Esophagus squamous epithelium (tissue), 5 donors: ENCODE measurements at regions not wholly inside any gene's neighbourhood (a gene's known extent, or its start where the extent isn't known, plus 50 kb on each side); places are given as distances from the start of the nearest gene placed in this dataset.

Source experiments
- DNase-seq: peaks from one replicate; lab custom pipeline; 2025; lab: John Stamatoyannopoulos, UW
- H3K27ac ChIP-seq, 4 donors: fragments of 200-600 bp; sonication (generic); one replicate each; pipeline ENCODE4 v1.5.1; 2016 to 2019; ENCODE audit warnings: mild to moderate bottlenecking in 1 of 4
- H3K27me3 ChIP-seq, 4 donors: fragments of 200-600 bp; sonication (generic); 1 replicate in 3 of 4; 2 replicates in 1 of 4; pipeline versions ENCODE4 v1.5.1 to v1.6.0; 2017 to 2021; ENCODE audit warnings: antibody characterized with exemption in 1 of 4
- H3K36me3 ChIP-seq, 3 donors: fragments of 200-600 bp; sonication (generic); one replicate each; pipeline ENCODE4 v1.5.1; 2016 to 2019
- H3K4me1 ChIP-seq, 3 donors: fragments of 200-600 bp; sonication (generic); one replicate each; pipeline ENCODE4 v1.5.1; 2017 to 2019
- H3K4me3 ChIP-seq, 4 donors: fragments of 200-600 bp; sonication (generic); 1 replicate in 3 of 4; 2 replicates in 1 of 4; pipeline ENCODE4 v1.5.1; 2016 to 2019; ENCODE audit warnings: mild to moderate bottlenecking in 2 of 4, moderate library complexity in 1 of 4
- H3K9me3 ChIP-seq, 3 donors: fragments of 200-600 bp; sonication (generic); one replicate each; pipeline ENCODE4 v1.5.1; 2016 to 2019
- CTCF ChIP-seq, 6 experiments: fragments of 450-650 bp in 4 of 6; fragments of 200-600 bp in 2 of 6; sonication (generic) in 2 of 6; IDR thresholded peaks; one replicate each; pipeline ENCODE4 v1.5.1; 2016 to 2019; ENCODE audit warnings: antibody characterized with exemption in 6 of 6, mild to moderate bottlenecking in 4 of 6, moderate library complexity in 4 of 6
- POLR2A ChIP-seq, 4 donors: fragments of 450-650 bp; IDR thresholded peaks; one replicate each; pipeline ENCODE4 v1.6.1; 2017; ENCODE audit warnings: antibody characterized with exemption in 4 of 4, mild to moderate bottlenecking in 4 of 4, moderate library complexity in 3 of 4
- WGBS, 2 donors: methylation state at CpG; one replicate each; pipeline ENCODE4 v1.1.5; 2018; 5-methylcytosine and 5-hydroxymethylcytosine counted together
- intact Hi-C: fragments of 100-400 bp; cut with DNase I; formaldehyde crosslinking; loops from one replicate; pipeline ENCODE4 v1.15.0; 2022
- donor health status: DM: yes; HTN: yes; CAD: no.

DNA sequence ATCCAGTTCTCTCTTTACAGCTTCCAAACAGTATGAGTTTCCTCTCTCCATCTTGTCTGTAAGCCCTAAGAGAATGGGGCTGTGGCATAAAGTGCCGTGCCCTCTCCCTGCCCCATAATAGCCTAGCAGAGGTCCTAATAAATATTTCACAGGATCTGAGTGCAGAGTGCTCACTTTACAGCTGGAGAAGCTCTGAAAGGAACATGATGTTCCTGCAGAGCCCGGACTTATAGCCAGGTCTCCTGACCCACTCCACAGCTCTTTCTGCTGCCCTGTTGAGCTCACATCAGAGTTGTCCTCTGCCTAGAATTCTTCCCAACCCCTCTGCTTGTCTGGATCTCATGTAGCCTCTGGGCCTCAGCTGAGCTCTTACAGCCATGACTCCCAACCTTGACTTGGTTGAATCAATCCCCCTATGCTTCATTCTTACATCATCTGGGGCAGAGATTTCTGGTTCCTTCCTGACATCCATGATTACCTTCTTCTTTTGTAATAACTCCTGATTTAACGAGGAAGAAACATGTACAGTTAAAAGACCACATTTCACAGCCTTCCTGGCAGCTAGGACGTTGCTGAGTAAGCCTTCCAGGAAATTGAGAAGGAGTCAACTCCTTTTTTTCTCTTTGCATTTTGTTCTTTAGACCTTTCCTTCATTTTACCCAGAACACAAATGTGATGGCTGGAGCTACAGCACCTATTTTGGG is 135.3 kb downstream of the RPLP1 start:
- H3K27ac ChIP-seq = no peak overlapping the region
- H3K27me3 ChIP-seq = peaks cover 0 to 61% (median 0%) of the 10 kb centered on the region in 4 donors
- WGBS, 2 donors = 53 to 60% methylated on average over 4 of the region's 4 CpGs
- no peak for TF ChIP-seq POLR2A (IDR thresholded peaks at IDR 0.05)
- TF ChIP-seq CTCF (IDR thresholded peaks at IDR 0.05) = no peak
- intact Hi-C loops = no loop called here
- no peaks in the 10 kb centered on the region for H3K36me3 ChIP-seq
- no peaks in the 10 kb centered on the region for H3K9me3 ChIP-seq
- no peak overlapping the region for H3K4me3 ChIP-seq
- peaks cover 0 to 20% (median 0%) of the 10 kb centered on the region in 3 donors for H3K4me1 ChIP-seq
- no peak for DNase-seq

GRCh38 chr15:69590201-69590710 is 137.6 kb downstream of the RPLP1 start:
- Histone ChIP-seq H3K4me1 (peaks cover 19 to 44% (median 21%) of the 10 kb centered on the region in 3 donors), H3K27ac (no peak overlapping the region), H3K9me3 (no peaks in the 10 kb centered on the region), H3K4me3 (no peak overlapping the region), H3K36me3 (no peaks in the 10 kb centered on the region), H3K27me3 (peaks cover 0 to 67% (median 0%) of the 10 kb centered on the region in 4 donors)
- intact Hi-C loops = no loop called here
- no peak for DNase-seq
- WGBS, 2 donors = 93 to 96% methylated on average over 5 to 7 of the region's 8 CpGs
- no peak for TF ChIP-seq POLR2A (IDR thresholded peaks at IDR 0.05)
- TF ChIP-seq CTCF (IDR thresholded peaks at IDR 0.05) = no peak

DNA sequence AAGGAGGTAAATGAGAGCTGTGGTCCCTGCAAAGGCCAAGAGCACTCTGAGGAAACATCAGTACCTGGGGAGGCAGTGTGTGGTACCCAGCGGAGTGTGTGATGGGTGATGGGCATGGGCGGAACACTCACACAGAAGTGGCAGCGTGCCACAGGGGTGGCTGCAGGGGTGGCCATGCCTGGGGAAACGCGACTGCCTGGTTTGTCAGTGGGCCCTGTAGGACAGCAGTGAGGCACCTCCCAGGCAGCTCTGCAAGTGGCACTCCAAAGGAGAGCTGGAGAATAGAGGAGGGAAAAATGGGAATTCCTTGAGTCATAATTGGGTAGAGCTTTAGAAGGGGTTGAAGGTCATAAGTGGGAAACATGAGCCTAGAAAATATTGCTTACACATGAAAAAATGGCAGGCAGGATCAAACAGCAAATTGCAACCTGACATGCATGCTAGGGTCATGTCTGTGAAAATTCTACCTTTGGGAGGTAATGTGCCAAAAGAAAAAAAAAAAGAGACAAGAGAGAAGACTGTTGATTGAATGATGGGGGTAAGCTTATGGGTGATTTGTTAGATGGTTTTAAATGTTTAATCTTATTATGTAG is 138.4 kb downstream of the RPLP1 start:
- H3K36me3 ChIP-seq = no peaks in the 10 kb centered on the region
- DNase-seq = no peak
- peaks cover 22 to 52% (median 27%) of the 10 kb centered on the region in 3 donors for H3K4me1 ChIP-seq
- H3K27ac ChIP-seq = no peak overlapping the region
- H3K9me3 ChIP-seq = no peaks in the 10 kb centered on the region
- intact Hi-C loops = no loop called here
- no peak for TF ChIP-seq CTCF (IDR thresholded peaks at IDR 0.05)
- TF ChIP-seq POLR2A (IDR thresholded peaks at IDR 0.05) = no peak
- WGBS, 2 donors = 83 to 97% methylated on average over 4 to 5 of the region's 5 CpGs
- peaks cover 0 to 71% (median 0%) of the 10 kb centered on the region in 4 donors for H3K27me3 ChIP-seq
- H3K4me3 ChIP-seq = no peak overlapping the region

DNA sequence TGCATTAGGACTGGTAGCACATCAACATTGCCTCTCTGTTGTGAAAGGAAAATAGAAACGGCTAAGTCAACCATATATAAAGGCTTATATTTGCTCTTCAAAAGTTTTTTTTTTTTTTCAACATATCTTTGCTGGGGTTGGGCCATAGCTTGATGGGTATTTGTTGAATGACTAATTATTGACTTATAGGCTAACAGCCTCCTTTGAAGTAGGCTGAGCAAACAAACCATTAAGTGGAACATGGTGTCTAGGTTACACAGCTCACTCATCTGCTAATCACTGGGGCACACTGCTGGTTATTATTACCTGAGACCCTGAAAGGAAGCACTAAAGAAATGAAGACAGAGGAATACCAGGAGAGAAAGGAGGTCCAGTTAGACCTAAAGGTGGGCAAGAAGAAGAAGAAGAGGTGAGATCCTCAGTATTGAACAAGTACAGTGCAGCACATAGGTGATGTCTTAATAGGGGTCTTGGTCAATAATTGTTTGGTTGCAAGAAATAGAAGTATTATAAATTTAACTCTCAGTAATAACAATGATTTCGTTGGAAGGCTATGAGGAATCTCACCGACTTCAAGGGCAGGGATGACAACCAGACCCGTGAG is 139.4 kb downstream of the RPLP1 start:
- intact Hi-C loops = no loop called here
- TF ChIP-seq POLR2A (IDR thresholded peaks at IDR 0.05) (no peak), CTCF (IDR thresholded peaks at IDR 0.05) (no peak)
- Histone ChIP-seq H3K27ac (no peak overlapping the region), H3K4me3 (no peak overlapping the region), H3K4me1 (peaks cover 22 to 57% (median 27%) of the 10 kb centered on the region in 3 donors), H3K36me3 (no peaks in the 10 kb centered on the region), H3K27me3 (peaks cover 0 to 71% (median 0%) of the 10 kb centered on the region in 4 donors), H3K9me3 (no peaks in the 10 kb centered on the region)
- DNase-seq = no peak
- WGBS, 2 donors = 36 to 53% methylated on average over 4 of the region's 4 CpGs

- intact Hi-C loops = no loop called here
- TF ChIP-seq CTCF (IDR thresholded peaks at IDR 0.05) = no peak
- H3K36me3 ChIP-seq = no peaks in the 10 kb centered on the region
- no peak for DNase-seq
- WGBS, 2 donors = 55 to 68% methylated on average over 2 of the region's 2 CpGs
- H3K9me3 ChIP-seq = no peaks in the 10 kb centered on the region
- H3K27me3 ChIP-seq = peaks cover 0 to 71% (median 0%) of the 10 kb centered on the region in 4 donors
- no peak overlapping the region for H3K27ac ChIP-seq
- peaks cover 22 to 57% (median 27%) of the 10 kb centered on the region in 3 donors for H3K4me1 ChIP-seq
- no peak overlapping the region for H3K4me3 ChIP-seq
Measured at GRCh38 chr15:69592954-69593353, 140.3 kb downstream of the RPLP1 start.
